ENCODE measurements at regions not wholly inside any gene's neighbourhood (a gene's known extent, or its start where the extent isn't known, plus 50 kb on each side); places are given as distances from the start of the nearest gene placed in this dataset.
A peak's percentile ranks its signal among the peaks of the same experiment; 100 is the strongest.

GRCh38 chr9:19925674-19926503 is 137.1 kb upstream of the SLC24A2 start:
- Histone ChIP-seq H3K9me3 (replicated peaks; ENCODE audit: control insufficient read depth, insufficient read depth, low read depth, low read length) (no peaks in the 10 kb centered on the region), H3K9me1 (ENCODE audit: control insufficient read depth, insufficient read depth, low read length) (no peaks in the 10 kb centered on the region), H3K9ac (ENCODE audit: insufficient read depth in 1 of 2, low read depth in 2 of 2, low read length in 2 of 2) (no peak overlapping the region), H3K36me3 (ENCODE audit: control insufficient read depth, insufficient read depth, low read length) (no peaks in the 10 kb centered on the region), H3K4me1 (replicated peaks in 1 of 2; ENCODE audit: control insufficient read depth in 2 of 2, insufficient read depth in 2 of 2, low read length in 2 of 2) (no peaks in the 10 kb centered on the region), H3K4me2 (ENCODE audit: insufficient read depth, low read length) (peak overlapping the region; percentile 37), H3K4me3 (no peak overlapping the region), H3K27ac (ENCODE audit: extremely low read depth, low read depth, low read length) (no peak overlapping the region), H2AFZ (ENCODE audit: low read depth, low read length) (0 out of 2 replicates have a peak overlapping the region, but pooled peaks have one; percentile 70), H4K20me1 (replicated peaks; ENCODE audit: control insufficient read depth, insufficient read depth, low read length) (no peaks in the 10 kb centered on the region), H3K79me2 (ENCODE audit: control insufficient read depth, insufficient read depth, low read length) (no peaks in the 10 kb centered on the region), H3K27me3 (ENCODE audit: control insufficient read depth in 2 of 2, insufficient read depth in 2 of 2, low read length in 2 of 2) (no peaks in the 10 kb centered on the region)
- BruUV-seq (replicated peaks), result no TSS peak
- CTCF ChIA-PET (ENCODE audit: low intra/inter-chr PET ratio), result interaction anchor here (0.6 kb wide), 1 partner anchor 32 kb away, joined by 3 read pairs; no protein-coding TSS in a partner anchor
- FAIRE-seq, result peak; percentile 85
- 10% methylated on average over 13 of the region's 20 CpGs for WGBS (ENCODE audit: insufficient coverage, low coverage, missing lambda C conversion rate)
- in situ Hi-C loops (cut with MboI), result loop anchor here (10.0 kb wide), 1 partner anchor 441 kb away; no protein-coding TSS in a partner anchor
- ATAC-seq, result peak; percentile 88
- POLR2A ChIA-PET, result no interaction called here
- intact Hi-C loops (cut with micrococcal nuclease), result no loop called here
- peak; percentile 56 to 61 (median 58) for DNase-seq (ENCODE audit: extremely low read depth in 1 of 4, low spot score in 3 of 4)
- TF ChIP-seq RBM17 (IDR thresholded peaks at IDR 0.05; ENCODE audit: borderline replicate concordance, low read depth, low read length) (no peak), CAMTA2 (CRISPR knock-in tag; conservative IDR thresholded peaks at IDR 0.05) (no peak), SIN3B (IDR thresholded peaks at IDR 0.05; ENCODE audit: low read depth) (no peak), RAD21 (CRISPR knock-in tag; conservative IDR thresholded peaks at IDR 0.05 in 1 of 2, IDR thresholded peaks at IDR 0.05 in 1 of 2) (peak; percentile 64 to 85), ZNF561 (CRISPR knock-in tag; conservative IDR thresholded peaks at IDR 0.05) (no peak), CREB3L1 (IDR thresholded peaks at IDR 0.05; ENCODE audit: borderline replicate concordance, low read depth) (no peak), HCFC1 (IDR thresholded peaks at IDR 0.05; ENCODE audit: low read depth, low read length) (no peak), YY1 (IDR thresholded peaks at IDR 0.05; ENCODE audit: borderline replicate concordance in 1 of 3, control insufficient read depth in 1 of 3, extremely low read depth in 1 of 3, insufficient read depth in 3 of 3, insufficient read length in 1 of 3, insufficient replicate concordance in 2 of 3, low read depth in 1 of 3, low read length in 2 of 3) (peak in 1 of 3 experiments; percentile 33), TRIM24 (IDR thresholded peaks at IDR 0.05) (no peak), ZNF77 (CRISPR knock-in tag; IDR thresholded peaks at IDR 0.05) (no peak)
- TF ChIP-seq, protein P1, sequence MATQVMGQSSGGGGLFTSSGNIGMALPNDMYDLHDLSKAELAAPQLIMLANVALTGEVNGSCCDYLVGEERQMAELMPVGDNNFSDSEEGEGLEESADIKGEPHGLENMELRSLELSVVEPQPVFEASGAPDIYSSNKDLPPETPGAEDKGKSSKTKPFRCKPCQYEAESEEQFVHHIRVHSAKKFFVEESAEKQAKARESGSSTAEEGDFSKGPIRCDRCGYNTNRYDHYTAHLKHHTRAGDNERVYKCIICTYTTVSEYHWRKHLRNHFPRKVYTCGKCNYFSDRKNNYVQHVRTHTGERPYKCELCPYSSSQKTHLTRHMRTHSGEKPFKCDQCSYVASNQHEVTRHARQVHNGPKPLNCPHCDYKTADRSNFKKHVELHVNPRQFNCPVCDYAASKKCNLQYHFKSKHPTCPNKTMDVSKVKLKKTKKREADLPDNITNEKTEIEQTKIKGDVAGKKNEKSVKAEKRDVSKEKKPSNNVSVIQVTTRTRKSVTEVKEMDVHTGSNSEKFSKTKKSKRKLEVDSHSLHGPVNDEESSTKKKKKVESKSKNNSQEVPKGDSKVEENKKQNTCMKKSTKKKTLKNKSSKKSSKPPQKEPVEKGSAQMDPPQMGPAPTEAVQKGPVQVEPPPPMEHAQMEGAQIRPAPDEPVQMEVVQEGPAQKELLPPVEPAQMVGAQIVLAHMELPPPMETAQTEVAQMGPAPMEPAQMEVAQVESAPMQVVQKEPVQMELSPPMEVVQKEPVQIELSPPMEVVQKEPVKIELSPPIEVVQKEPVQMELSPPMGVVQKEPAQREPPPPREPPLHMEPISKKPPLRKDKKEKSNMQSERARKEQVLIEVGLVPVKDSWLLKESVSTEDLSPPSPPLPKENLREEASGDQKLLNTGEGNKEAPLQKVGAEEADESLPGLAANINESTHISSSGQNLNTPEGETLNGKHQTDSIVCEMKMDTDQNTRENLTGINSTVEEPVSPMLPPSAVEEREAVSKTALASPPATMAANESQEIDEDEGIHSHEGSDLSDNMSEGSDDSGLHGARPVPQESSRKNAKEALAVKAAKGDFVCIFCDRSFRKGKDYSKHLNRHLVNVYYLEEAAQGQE (IDR thresholded peaks at IDR 0.05; ENCODE audit: borderline replicate concordance), result peak; percentile 57
- TF ChIP-seq, protein P1 (CRISPR knock-in tag; IDR thresholded peaks at IDR 0.05; ENCODE audit: low read depth), result no peak
